ENCODE measurements at regions not wholly inside any gene's neighbourhood (a gene's known extent, or its start where the extent isn't known, plus 50 kb on each side); places are given as distances from the start of the nearest gene placed in this dataset.

DNA sequence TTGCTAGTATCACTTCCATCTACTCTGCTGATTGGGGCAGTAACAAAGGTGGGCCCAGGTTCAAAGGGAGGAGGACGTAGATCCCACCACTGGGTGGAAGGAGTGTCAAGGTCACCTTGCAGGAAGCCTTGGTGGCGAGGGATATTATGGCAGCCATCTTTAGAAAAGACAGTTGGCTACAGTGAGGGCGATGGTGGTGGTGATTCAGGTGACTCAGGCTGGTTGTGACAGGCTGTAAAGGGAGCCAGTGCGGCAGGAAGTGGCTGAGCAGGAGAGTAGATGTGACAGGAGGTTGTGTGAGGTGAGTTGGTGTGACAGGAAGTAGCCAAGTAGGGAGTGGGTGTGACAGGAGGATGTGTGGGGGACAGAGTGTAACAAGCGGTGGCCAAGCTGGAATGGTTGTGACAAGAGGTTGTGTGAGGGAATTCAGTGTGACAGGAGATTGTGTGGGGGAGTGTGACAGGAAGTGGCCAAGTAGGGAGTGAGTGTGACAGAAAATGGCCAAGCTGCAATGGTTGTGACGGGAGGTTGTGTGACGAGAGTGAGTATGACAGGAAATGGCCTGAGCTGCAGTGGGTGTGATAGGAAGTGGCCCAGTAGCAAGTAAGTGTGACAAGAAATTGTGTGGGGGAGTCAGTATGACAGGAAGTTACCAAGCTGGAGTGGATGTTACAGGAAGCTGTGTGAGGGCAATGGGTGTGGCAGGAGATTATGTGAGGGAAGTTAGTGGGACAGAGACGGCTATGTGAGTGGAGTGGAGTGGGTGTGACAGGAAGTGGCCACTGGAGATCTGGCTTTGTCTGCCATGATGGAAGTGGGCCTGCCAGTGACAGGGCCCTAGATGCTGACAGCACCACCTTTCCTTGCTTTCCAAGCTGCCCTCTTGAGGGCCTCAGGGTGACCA lies 136.5 kb upstream of the MYL2 start:
- TF ChIP-seq, protein P1, sequence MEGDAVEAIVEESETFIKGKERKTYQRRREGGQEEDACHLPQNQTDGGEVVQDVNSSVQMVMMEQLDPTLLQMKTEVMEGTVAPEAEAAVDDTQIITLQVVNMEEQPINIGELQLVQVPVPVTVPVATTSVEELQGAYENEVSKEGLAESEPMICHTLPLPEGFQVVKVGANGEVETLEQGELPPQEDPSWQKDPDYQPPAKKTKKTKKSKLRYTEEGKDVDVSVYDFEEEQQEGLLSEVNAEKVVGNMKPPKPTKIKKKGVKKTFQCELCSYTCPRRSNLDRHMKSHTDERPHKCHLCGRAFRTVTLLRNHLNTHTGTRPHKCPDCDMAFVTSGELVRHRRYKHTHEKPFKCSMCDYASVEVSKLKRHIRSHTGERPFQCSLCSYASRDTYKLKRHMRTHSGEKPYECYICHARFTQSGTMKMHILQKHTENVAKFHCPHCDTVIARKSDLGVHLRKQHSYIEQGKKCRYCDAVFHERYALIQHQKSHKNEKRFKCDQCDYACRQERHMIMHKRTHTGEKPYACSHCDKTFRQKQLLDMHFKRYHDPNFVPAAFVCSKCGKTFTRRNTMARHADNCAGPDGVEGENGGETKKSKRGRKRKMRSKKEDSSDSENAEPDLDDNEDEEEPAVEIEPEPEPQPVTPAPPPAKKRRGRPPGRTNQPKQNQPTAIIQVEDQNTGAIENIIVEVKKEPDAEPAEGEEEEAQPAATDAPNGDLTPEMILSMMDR (IDR thresholded peaks at IDR 0.05; ENCODE audit: insufficient read depth, low read length), result no peak
- no peak overlapping the region for H3K4me3 ChIP-seq (ENCODE audit: low read depth, low read length)
- DNase-seq (ENCODE audit: low read depth), result no peak

DNA sequence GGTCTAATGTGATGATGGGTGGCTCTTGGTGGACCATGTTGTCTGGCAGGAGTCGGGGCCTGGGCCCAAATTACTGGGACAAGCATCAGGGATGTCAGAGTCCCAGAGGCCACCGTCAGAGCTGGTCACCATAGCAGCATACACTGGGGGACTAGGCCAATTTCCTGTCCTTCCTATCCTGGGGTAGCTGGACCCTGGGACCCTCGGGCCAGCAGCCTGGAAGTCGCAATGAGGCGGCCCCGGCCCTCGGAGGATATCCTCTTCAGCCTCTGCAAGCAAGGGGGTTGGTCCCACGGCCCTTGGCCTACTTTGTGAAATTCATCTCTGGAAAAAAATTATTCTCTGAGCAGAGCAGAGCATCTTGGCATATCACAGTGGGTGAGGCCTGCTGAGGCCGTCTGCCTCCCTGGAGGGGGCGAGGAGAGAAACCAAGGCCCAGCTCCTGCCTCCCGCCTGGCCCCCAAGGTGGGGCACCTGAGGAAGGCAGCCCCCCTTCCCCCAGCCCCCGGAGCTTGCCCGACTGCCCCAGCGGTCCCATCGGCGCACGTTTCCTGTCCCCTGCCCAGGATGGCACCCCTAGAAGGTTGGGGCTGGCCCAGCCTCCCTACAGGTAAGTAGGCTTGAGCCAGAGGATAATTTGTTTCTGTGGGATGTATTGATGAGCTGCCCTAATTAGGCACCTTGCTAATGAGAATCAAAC lies 135.0 kb upstream of the MYL2 start:
- TF ChIP-seq, protein P1 (IDR thresholded peaks at IDR 0.05; ENCODE audit: insufficient read depth, low read length), result no peak
- DNase-seq (ENCODE audit: low read depth), result no peak
- H3K4me3 ChIP-seq (ENCODE audit: low read depth, low read length), result no peak overlapping the region

DNA sequence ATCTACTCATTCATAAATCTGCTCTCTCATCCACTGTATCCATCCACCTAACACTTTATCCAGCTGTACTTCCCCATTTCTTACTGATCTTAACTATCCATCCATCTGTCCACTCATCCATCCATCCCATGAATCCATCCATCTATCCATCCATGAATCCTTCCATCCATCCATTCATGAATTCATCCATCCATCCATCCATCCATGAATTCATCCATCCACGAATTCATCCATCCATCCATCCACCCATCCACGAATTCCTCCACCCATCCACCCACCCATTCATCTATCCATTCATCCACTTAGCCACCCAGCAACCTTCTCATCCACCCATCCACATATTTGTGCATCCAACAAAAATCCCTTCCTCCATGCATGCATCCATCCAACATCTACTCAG lies 128.6 kb upstream of the MYL2 start:
- TF ChIP-seq, protein P1 (IDR thresholded peaks at IDR 0.05; ENCODE audit: insufficient read depth, low read length), result no peak
- no peak for DNase-seq (ENCODE audit: low read depth)
- no peak overlapping the region for H3K4me3 ChIP-seq (ENCODE audit: low read depth, low read length)

DNA sequence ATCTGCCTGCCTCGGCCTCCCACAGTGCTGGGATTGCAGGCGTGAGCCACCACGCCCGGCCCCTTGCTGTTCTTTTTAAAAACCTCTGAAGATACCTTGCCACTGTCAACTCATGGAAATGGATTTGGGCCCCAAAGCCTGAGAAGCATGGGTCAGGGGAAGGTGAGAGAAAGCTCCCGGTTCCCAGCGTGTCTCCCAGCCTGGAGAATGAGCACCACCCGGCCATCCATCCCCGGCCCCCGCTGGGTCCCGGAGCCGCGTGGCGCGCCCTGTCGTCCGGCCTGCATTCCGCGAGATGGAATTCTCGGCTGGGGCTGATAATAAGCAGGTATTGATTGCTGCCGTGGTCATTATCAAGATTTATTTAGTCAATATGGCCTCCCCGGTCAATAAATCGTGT lies 126.5 kb upstream of the MYL2 start:
- TF ChIP-seq, protein P1 (IDR thresholded peaks at IDR 0.05; ENCODE audit: insufficient read depth, low read length), result no peak

DNA sequence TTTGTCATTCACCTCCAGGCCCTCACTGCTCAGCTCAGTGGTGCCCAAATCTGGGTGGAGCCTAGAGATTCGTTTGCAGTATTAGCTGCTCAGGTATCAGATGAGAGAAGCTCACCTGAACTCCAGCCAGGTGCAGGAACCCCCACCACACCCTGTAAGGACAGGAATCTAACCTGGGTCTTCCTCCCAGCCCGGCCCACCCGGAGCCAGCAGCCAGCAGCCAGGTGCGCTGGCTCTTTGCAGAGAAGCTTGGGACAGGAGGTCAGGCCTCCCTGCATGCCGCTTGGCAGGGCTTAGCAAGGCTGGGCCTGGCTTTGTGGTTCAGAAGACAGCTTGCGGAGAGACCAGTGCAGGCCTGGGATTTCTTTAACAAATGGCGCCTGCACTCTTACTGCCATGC lies 125.6 kb upstream of the MYL2 start:
- TF ChIP-seq, protein P1 (IDR thresholded peaks at IDR 0.05; ENCODE audit: insufficient read depth, low read length), result no peak
- no peak overlapping the region for H3K4me3 ChIP-seq (ENCODE audit: low read depth, low read length)
- no peak for DNase-seq (ENCODE audit: low read depth)

More for the DNA sequence above, 126.5 kb upstream of the MYL2 start:
- no peak for DNase-seq (ENCODE audit: low read depth)
- H3K4me3 ChIP-seq (ENCODE audit: low read depth, low read length), result no peak overlapping the region

DNA sequence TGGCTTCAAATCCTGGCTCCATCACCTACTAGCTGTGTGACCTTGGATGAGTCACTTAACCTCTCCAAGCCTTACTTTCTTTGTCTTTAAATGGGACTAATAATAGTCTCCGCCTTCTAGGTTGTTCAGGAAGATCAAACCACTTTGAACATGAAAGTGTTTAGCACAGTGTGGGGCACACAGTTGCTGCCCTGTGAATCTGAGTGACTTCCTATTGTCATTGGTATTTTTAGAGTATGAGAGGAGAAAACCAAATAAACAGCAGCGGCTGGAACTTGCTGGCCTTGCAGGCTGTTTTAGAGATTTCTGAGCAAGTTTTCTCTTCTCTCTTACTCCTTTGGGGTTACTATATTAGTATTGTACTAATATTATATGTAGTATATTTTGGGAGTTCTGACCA lies 120.7 kb upstream of the MYL2 start:
- TF ChIP-seq, protein P1 (IDR thresholded peaks at IDR 0.05; ENCODE audit: insufficient read depth, low read length), result no peak

More for the DNA sequence above, 120.7 kb upstream of the MYL2 start:
- DNase-seq (ENCODE audit: low read depth), result no peak
- H3K4me3 ChIP-seq (ENCODE audit: low read depth, low read length), result no peak overlapping the region

Data from fibroblast of the aortic adventitia (primary cell).